Endothelial cell of umbilical vein (primary cell): ENCODE measurements at regions not wholly inside any gene's neighbourhood (a gene's known extent, or its start where the extent isn't known, plus 50 kb on each side); places are given as distances from the start of the nearest gene placed in this dataset.

Experiments used
- BruUV-seq: library from RNA; stranded (reverse); fragments of 400-500 nt; replicated peaks from 2 replicates; lab custom pipeline; 2021; lab: Mats Ljungman, UMichigan
- CTCF ChIA-PET: fragments of 300-600, 350-600 bp; sonication (Branson Sonifier 250); formaldehyde crosslinking; loops from one replicate; lab custom pipeline; 2021; ENCODE audit warnings: antibody characterized with exemption, inconsistent platforms; lab: Charles Lee
- POLR2A ChIA-PET: fragments of 300-600, 350-600 bp; sonication (Branson Sonifier 250); formaldehyde crosslinking; loops from one replicate; lab custom pipeline; 2021; ENCODE audit warnings: antibody characterized with exemption, inconsistent platforms; lab: Charles Lee
- DNase-seq: peaks from one replicate; pipeline ENCODE4 v3.0.0-alpha.2; 2011; ENCODE audit warnings: low read depth, low spot score
- FAIRE-seq: peaks from 2 replicates; lab custom pipeline; 2011; peaks lifted over from hg19 to GRCh38; lab: Jason Lieb, UNC
- H2AFZ ChIP-seq: 2 replicates; pipeline ENCODE4 v1.6.0; 2012; ENCODE audit warnings: low read depth, low read length, control low read depth, inconsistent platforms
- H3K27ac ChIP-seq: 2 replicates; pipeline ENCODE4 v1.5.1; 2011; ENCODE audit warnings: low read depth, mild to moderate bottlenecking, control low read depth, low read length, moderate library complexity; ENCODE audit not compliant: insufficient read depth
- H3K27me3 ChIP-seq, 2 experiments: 2 replicates each; pipeline versions ENCODE4 v1.6.0 to v1.6.1; 2011; ENCODE audit warnings: low read length in 2 of 2, mixed read lengths in 1 of 2; ENCODE audit not compliant: control insufficient read depth in 2 of 2, insufficient read depth in 2 of 2
- H3K36me3 ChIP-seq, 2 experiments: 2 replicates in 1 of 2; 3 replicates in 1 of 2; pipeline ENCODE4 v1.5.1; 2011; ENCODE audit warnings: low read length in 2 of 2, mild to moderate bottlenecking in 1 of 2, moderate library complexity in 1 of 2; ENCODE audit not compliant: control insufficient read depth in 2 of 2, insufficient read depth in 2 of 2; ENCODE audit errors: extremely low read depth in 1 of 2
- H3K4me1 ChIP-seq: 3 replicates; pipeline ENCODE4 v1.5.1; 2011; ENCODE audit warnings: mild to moderate bottlenecking, low read length; ENCODE audit not compliant: control insufficient read depth, insufficient read depth; ENCODE audit errors: extremely low read depth
- H3K4me2 ChIP-seq: 2 replicates; pipeline ENCODE4 v1.6.1; 2011; ENCODE audit warnings: low read length, control low read depth, mixed read lengths; ENCODE audit not compliant: insufficient read depth
- H3K4me3 ChIP-seq, 3 experiments: fragments of 200-600 bp in 1 of 3; sonication (generic), shearing (Covaris generic) in 1 of 3; replicated peaks in 1 of 3; 2 replicates each; pipeline ENCODE4 v1.5.1; 2011 to 2016; ENCODE audit warnings: control low read depth in 3 of 3, low read length in 3 of 3, mild to moderate bottlenecking in 2 of 3, inconsistent platforms in 1 of 3, low read depth in 1 of 3, moderate library complexity in 1 of 3; ENCODE audit not compliant: insufficient read depth in 1 of 3
- H3K79me2 ChIP-seq: 2 replicates; pipeline ENCODE4 v1.6.0; 2012; ENCODE audit warnings: low read length, inconsistent platforms; ENCODE audit not compliant: control insufficient read depth, insufficient read depth
- H3K9ac ChIP-seq: replicated peaks from 2 replicates; pipeline ENCODE3; 2011; ENCODE audit warnings: low read length, control low read depth; ENCODE audit not compliant: insufficient read depth; ENCODE audit errors: extremely low read depth
- H3K9me1 ChIP-seq: replicated peaks from 3 replicates; pipeline ENCODE4 v1.6.0; 2011; ENCODE audit warnings: mild to moderate bottlenecking, low read length; ENCODE audit not compliant: control insufficient read depth, insufficient read depth; ENCODE audit errors: extremely low read depth
- H3K9me3 ChIP-seq: replicated peaks from 2 replicates; pipeline ENCODE4 v1.5.1; 2012; ENCODE audit warnings: low read length, inconsistent platforms; ENCODE audit not compliant: control insufficient read depth, insufficient read depth
- H4K20me1 ChIP-seq: replicated peaks from 2 replicates; pipeline ENCODE3; 2011; ENCODE audit warnings: mild to moderate bottlenecking, low read length; ENCODE audit not compliant: control insufficient read depth, insufficient read depth; ENCODE audit errors: extremely low read depth
- EZH2 ChIP-seq: IDR thresholded peaks from 2 replicates; pipeline ENCODE4 v1.6.1; 2012; ENCODE audit warnings: borderline replicate concordance, low read depth, mild to moderate bottlenecking, moderate library complexity, low read length, inconsistent platforms; ENCODE audit not compliant: severe bottlenecking
- FOS ChIP-seq: IDR thresholded peaks from 2 replicates; pipeline ENCODE4 v1.6.1; 2011; ENCODE audit warnings: mild to moderate bottlenecking, low read length, moderate library complexity, borderline replicate concordance; ENCODE audit not compliant: insufficient read depth
- GATA2 ChIP-seq: IDR thresholded peaks from 2 replicates; pipeline ENCODE4 v1.7.0; 2011; ENCODE audit warnings: low read depth, mild to moderate bottlenecking, moderate library complexity, mixed read lengths, low read length; ENCODE audit not compliant: insufficient read length, insufficient read depth
- JUN ChIP-seq: IDR thresholded peaks from 2 replicates; pipeline ENCODE4 v1.6.1; 2011; ENCODE audit warnings: borderline replicate concordance, low read depth; ENCODE audit not compliant: insufficient read length, insufficient read depth
- MYC ChIP-seq: IDR thresholded peaks from one replicate; pipeline ENCODE4 v1.6.1; 2011; ENCODE audit warnings: mild to moderate bottlenecking, low read depth, low read length
- POLR2A ChIP-seq: IDR thresholded peaks from 2 replicates; pipeline ENCODE4 v1.6.1; 2012; ENCODE audit warnings: low read depth, mild to moderate bottlenecking, control low read depth, low read length
- POLR2AphosphoS5 ChIP-seq: IDR thresholded peaks from 2 replicates; pipeline ENCODE4 v1.6.1; 2012; ENCODE audit warnings: low read depth, mild to moderate bottlenecking, control low read depth, low read length, moderate library complexity; ENCODE audit not compliant: insufficient read depth
- dilution Hi-C: fragments of 300-500 bp; cut with MboI; formaldehyde crosslinking; loops from one replicate; pipeline ENCODE4 v1.15.0; 2019; ENCODE audit warnings: low sequenced_read_pairs; ENCODE audit not compliant: extremely low pct_ligation_motif_present
- intact Hi-C: fragments of 100-400 bp; cut with micrococcal nuclease; formaldehyde crosslinking; loops from one replicate; pipeline ENCODE4 v1.10.0; 2022
- TF ChIP-seq, protein P1 (sequence below): IDR thresholded peaks from 2 replicates; pipeline ENCODE4 v1.6.1; 2011; ENCODE audit not compliant: insufficient read depth, insufficient read length
- TF ChIP-seq, protein P2 (sequence below), 2 donors: IDR thresholded peaks; 1 replicate in 1 of 2; 2 replicates in 1 of 2; pipeline ENCODE4 v1.5.1; 2011; ENCODE audit warnings: low read length in 2 of 2, mild to moderate bottlenecking in 2 of 2, moderate library complexity in 2 of 2, control low read depth in 1 of 2, inconsistent platforms in 1 of 2, low read depth in 1 of 2; ENCODE audit not compliant: insufficient read depth in 1 of 2; ENCODE audit errors: extremely low read depth in 1 of 2

DNA sequence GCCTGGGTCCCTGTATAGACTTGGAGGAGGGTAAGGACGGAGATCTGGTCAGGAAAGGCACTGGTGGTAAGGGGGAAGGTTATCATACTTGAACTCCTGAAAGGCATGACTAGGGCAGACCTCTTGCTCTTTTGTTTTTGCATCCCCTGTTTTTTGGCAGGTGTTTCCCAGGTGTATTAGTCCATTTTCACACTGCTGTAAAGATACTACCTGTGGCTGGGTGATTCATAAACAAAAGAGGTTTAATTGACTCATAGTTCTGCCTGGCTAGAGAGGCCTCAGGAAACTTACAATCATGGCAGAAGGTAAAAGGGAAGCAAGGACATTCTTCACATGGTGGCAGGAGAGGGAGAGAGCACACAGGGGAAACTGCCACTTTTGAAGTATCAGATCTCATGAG lies 57.2 kb upstream of the APOBEC4 start:
- no TSS peak for BruUV-seq
- no peak for DNase-seq
- Histone ChIP-seq H3K79me2 (no peaks in the 10 kb centered on the region), H3K9ac (no peak overlapping the region), H3K9me1 (no peaks in the 10 kb centered on the region), H3K4me3 (no peak overlapping the region), H3K27ac (no peak overlapping the region), H3K4me1 (peaks cover 8% of the 10 kb centered on the region), H3K27me3 (no peaks in the 10 kb centered on the region), H4K20me1 (no peaks in the 10 kb centered on the region), H3K4me2 (no peak overlapping the region), H3K36me3 (no peaks in the 10 kb centered on the region), H2AFZ (no peak overlapping the region), H3K9me3 (no peaks in the 10 kb centered on the region)
- dilution Hi-C loops: no loop called here
- intact Hi-C loops: no loop called here
- POLR2A ChIA-PET: no interaction called here
- TF ChIP-seq JUN (no peak), EZH2 (no peak), MYC (no peak), FOS (no peak), POLR2A (no peak), POLR2AphosphoS5 (no peak), GATA2 (no peak)
- TF ChIP-seq, protein P1, sequence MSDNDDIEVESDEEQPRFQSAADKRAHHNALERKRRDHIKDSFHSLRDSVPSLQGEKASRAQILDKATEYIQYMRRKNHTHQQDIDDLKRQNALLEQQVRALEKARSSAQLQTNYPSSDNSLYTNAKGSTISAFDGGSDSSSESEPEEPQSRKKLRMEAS: no peak
- TF ChIP-seq, protein P2, sequence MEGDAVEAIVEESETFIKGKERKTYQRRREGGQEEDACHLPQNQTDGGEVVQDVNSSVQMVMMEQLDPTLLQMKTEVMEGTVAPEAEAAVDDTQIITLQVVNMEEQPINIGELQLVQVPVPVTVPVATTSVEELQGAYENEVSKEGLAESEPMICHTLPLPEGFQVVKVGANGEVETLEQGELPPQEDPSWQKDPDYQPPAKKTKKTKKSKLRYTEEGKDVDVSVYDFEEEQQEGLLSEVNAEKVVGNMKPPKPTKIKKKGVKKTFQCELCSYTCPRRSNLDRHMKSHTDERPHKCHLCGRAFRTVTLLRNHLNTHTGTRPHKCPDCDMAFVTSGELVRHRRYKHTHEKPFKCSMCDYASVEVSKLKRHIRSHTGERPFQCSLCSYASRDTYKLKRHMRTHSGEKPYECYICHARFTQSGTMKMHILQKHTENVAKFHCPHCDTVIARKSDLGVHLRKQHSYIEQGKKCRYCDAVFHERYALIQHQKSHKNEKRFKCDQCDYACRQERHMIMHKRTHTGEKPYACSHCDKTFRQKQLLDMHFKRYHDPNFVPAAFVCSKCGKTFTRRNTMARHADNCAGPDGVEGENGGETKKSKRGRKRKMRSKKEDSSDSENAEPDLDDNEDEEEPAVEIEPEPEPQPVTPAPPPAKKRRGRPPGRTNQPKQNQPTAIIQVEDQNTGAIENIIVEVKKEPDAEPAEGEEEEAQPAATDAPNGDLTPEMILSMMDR (IDR thresholded peaks at IDR 0.05; ENCODE audit: extremely low read depth in 1 of 2, insufficient read depth in 1 of 2, low read depth in 1 of 2, low read length in 2 of 2): no peak
- CTCF ChIA-PET: interaction anchor here (1.2 to 4.1 kb wide), 2 partner anchors 16 to 205 kb away, joined by 3 to 39 read pairs; no protein-coding TSS in a partner anchor
- no peak for FAIRE-seq
